D341Med (cell line): ENCODE measurements at regions not wholly inside any gene's neighbourhood (a gene's known extent, or its start where the extent isn't known, plus 50 kb on each side); places are given as distances from the start of the nearest gene placed in this dataset.

Source experiments
- DNase-seq: peaks from one replicate; pipeline ENCODE4 v3.0.0; 2012; ENCODE audit warnings: low spot score

- no peak for DNase-seq
Observed at GRCh38 chr4:131054489-131055019, 1958.6 kb downstream of the C4orf33 start.

GRCh38 chr4:131061734-131062133 is 1965.8 kb downstream of the C4orf33 start:
- no peak for DNase-seq

- no peak for DNase-seq
Observed at GRCh38 chr4:131063878-131064277, 1967.9 kb downstream of the C4orf33 start.

- DNase-seq, result no peak
Observed at GRCh38 chr4:131081069-131081468, 1985.1 kb downstream of the C4orf33 start.

GRCh38 chr4:131084997-131085396 is 1989.0 kb downstream of the C4orf33 start:
- no peak for DNase-seq

- no peak for DNase-seq
Observed at GRCh38 chr4:131091896-131092295, 1995.9 kb downstream of the C4orf33 start.

GRCh38 chr4:131093303-131093702 is 1997.4 kb downstream of the C4orf33 start:
- DNase-seq, result no peak

GRCh38 chr4:131098976-131099375 is 2003.0 kb downstream of the C4orf33 start:
- no peak for DNase-seq

GRCh38 chr4:131113273-131113672 is 2017.3 kb downstream of the C4orf33 start:
- no peak for DNase-seq

- DNase-seq, result no peak
Observed at GRCh38 chr4:131113704-131114103, 2017.8 kb downstream of the C4orf33 start.

GRCh38 chr4:131119661-131120060 is 2023.7 kb downstream of the C4orf33 start:
- DNase-seq, result no peak

- no peak for DNase-seq
Observed at GRCh38 chr4:131137196-131137595, 2011.9 kb upstream of the PCDH10 start.

GRCh38 chr4:131159261-131159660 is 1989.8 kb upstream of the PCDH10 start:
- no peak for DNase-seq

- no peak for DNase-seq
Observed at GRCh38 chr4:131192318-131192717, 1956.8 kb upstream of the PCDH10 start.

GRCh38 chr4:131207589-131207988 is 1941.5 kb upstream of the PCDH10 start:
- no peak for DNase-seq

GRCh38 chr4:131248314-131248713 is 1900.8 kb upstream of the PCDH10 start:
- DNase-seq, result no peak

GRCh38 chr4:131251321-131251720 is 1897.8 kb upstream of the PCDH10 start:
- DNase-seq, result no peak

GRCh38 chr4:131257241-131257640 is 1891.9 kb upstream of the PCDH10 start:
- no peak for DNase-seq

- DNase-seq, result no peak
Observed at GRCh38 chr4:131258361-131258760, 1890.7 kb upstream of the PCDH10 start.

- DNase-seq, result no peak
Observed at GRCh38 chr4:131288441-131288840, 1860.7 kb upstream of the PCDH10 start.

- DNase-seq, result no peak
Observed at GRCh38 chr4:131296192-131296591, 1852.9 kb upstream of the PCDH10 start.

GRCh38 chr4:131302108-131302507 is 1847.0 kb upstream of the PCDH10 start:
- no peak for DNase-seq

- no peak for DNase-seq
Observed at GRCh38 chr4:131304686-131305085, 1844.4 kb upstream of the PCDH10 start.

GRCh38 chr4:131309628-131310027 is 1839.5 kb upstream of the PCDH10 start:
- DNase-seq, result no peak

GRCh38 chr4:131316086-131316485 is 1833.0 kb upstream of the PCDH10 start:
- DNase-seq, result no peak
